ENCODE measurements at regions not wholly inside any gene's neighbourhood (a gene's known extent, or its start where the extent isn't known, plus 50 kb on each side); places are given as distances from the start of the nearest gene placed in this dataset.
"Not testable (repeated sequence)": the region's sequence is repeated elsewhere in the genome, so short reads cannot be mapped to it uniquely, and the experiment has no call there.

GRCh38 chr4:162988530-162988929, 178.2 kb downstream of the NAF1 start:
- TF ChIP-seq POLR2AphosphoS5 (IDR thresholded peaks at IDR 0.05; ENCODE audit: low read depth, low read length) (no peak), SPI1 (IDR thresholded peaks at IDR 0.05; ENCODE audit: low read depth, low read length) (no peak), PAX5 (IDR thresholded peaks at IDR 0.05; ENCODE audit: insufficient read depth, low read length, severe bottlenecking) (no peak), POLR2A (IDR thresholded peaks at IDR 0.05; ENCODE audit: low read depth, low read length) (no peak), POU2F2 (IDR thresholded peaks at IDR 0.05; ENCODE audit: low read depth, low read length) (no peak), TAF1 (IDR thresholded peaks at IDR 0.05; ENCODE audit: low read depth, low read length) (no peak)
- FAIRE-seq (no peak), DNase-seq (ENCODE audit: insufficient read length, low spot score) (no peak)

DNA sequence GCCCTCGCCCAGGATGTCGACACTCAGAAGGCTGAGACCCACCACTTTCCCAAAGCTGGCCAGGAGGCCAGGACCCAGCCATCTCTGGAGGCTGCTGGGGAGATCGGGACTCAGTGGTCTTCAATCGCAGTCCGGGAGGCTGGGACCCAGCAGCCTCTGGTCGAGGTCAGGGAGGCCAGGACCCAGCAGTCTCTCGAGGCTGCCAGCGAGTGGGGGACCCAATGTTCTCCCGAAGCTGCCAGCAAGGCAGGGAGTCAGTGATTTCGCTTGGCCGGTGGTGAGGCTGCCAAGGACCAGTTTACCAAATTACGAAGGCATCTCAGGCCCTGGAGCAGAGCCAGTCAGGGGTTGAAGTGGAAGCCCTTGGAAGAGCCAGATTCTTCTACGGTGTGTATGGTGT, 181.6 kb downstream of the NAF1 start:
- no peak for FAIRE-seq
- TF ChIP-seq SPI1 (IDR thresholded peaks at IDR 0.05; ENCODE audit: low read depth, low read length) (no peak), POLR2A (IDR thresholded peaks at IDR 0.05; ENCODE audit: low read depth, low read length) (no peak), TAF1 (IDR thresholded peaks at IDR 0.05; ENCODE audit: low read depth, low read length) (no peak), POU2F2 (IDR thresholded peaks at IDR 0.05; ENCODE audit: low read depth, low read length) (no peak), PAX5 (IDR thresholded peaks at IDR 0.05; ENCODE audit: insufficient read depth, low read length, severe bottlenecking) (no peak), POLR2AphosphoS5 (IDR thresholded peaks at IDR 0.05; ENCODE audit: low read depth, low read length) (no peak)

DNA sequence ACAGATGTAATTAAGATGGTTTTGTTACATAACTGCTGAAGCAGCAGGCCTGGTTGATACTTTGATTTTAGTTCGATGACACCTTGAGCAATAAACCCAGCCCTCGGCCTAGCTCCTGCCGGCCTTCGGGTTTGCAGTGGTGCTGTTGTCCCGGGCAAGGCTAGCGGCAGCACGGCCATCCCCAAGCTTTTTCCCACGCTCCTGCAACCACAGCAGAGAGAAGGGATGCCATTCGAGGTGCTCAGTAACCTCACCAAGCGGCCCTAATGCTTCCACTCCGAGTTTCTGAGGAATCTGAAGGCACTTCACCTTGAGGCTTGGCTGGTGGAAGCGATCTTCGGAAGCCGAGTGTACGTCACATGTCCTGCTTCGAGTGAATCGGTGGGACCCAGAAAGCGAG, 182.1 kb downstream of the NAF1 start:
- no peak for DNase-seq (ENCODE audit: insufficient read length, low spot score)
- no peak for FAIRE-seq
- TF ChIP-seq SPI1 (IDR thresholded peaks at IDR 0.05; ENCODE audit: low read depth, low read length), result no peak
- no peak for TF ChIP-seq PAX5 (IDR thresholded peaks at IDR 0.05; ENCODE audit: insufficient read depth, low read length, severe bottlenecking)
- TF ChIP-seq POLR2AphosphoS5 (IDR thresholded peaks at IDR 0.05; ENCODE audit: low read depth, low read length), result no peak
- no peak for TF ChIP-seq POLR2A (IDR thresholded peaks at IDR 0.05; ENCODE audit: low read depth, low read length)
- TF ChIP-seq POU2F2 (IDR thresholded peaks at IDR 0.05; ENCODE audit: low read depth, low read length), result no peak
- TF ChIP-seq TAF1 (IDR thresholded peaks at IDR 0.05; ENCODE audit: low read depth, low read length), result no peak

More for the DNA sequence above, 181.6 kb downstream of the NAF1 start:
- DNase-seq (ENCODE audit: insufficient read length, low spot score), result no peak

DNA sequence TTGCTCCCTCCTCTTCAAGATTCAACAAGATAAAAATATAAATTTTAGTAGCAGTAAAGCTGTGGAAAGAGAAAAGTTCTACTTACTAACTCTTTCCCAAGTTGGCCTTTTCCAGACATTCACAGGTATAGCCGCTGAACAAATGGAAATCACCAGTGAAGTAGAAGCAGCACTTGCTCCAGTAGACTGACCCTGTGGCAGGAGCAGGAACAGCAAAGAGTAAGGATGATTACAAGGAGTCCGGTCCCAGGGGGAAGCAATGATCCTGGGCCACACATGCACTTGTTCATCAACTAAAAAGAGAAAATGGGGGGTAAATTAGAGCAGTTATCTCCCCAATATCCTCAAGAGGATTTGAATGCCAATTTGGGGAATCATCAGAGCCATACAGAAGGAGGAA, 184.9 kb downstream of the NAF1 start:
- no peak for DNase-seq (ENCODE audit: insufficient read length, low spot score)
- TF ChIP-seq POLR2A (IDR thresholded peaks at IDR 0.05; ENCODE audit: low read depth, low read length) (no peak), POLR2AphosphoS5 (IDR thresholded peaks at IDR 0.05; ENCODE audit: low read depth, low read length) (no peak), SPI1 (IDR thresholded peaks at IDR 0.05; ENCODE audit: low read depth, low read length) (no peak), POU2F2 (IDR thresholded peaks at IDR 0.05; ENCODE audit: low read depth, low read length) (no peak), PAX5 (IDR thresholded peaks at IDR 0.05; ENCODE audit: insufficient read depth, low read length, severe bottlenecking) (no peak), TAF1 (IDR thresholded peaks at IDR 0.05; ENCODE audit: low read depth, low read length) (no peak)
- no peak for FAIRE-seq

- no peak for TF ChIP-seq PAX5 (IDR thresholded peaks at IDR 0.05; ENCODE audit: insufficient read depth, low read length, severe bottlenecking)
- TF ChIP-seq TAF1 (IDR thresholded peaks at IDR 0.05; ENCODE audit: low read depth, low read length), result no peak
- no peak for TF ChIP-seq POLR2AphosphoS5 (IDR thresholded peaks at IDR 0.05; ENCODE audit: low read depth, low read length)
- no peak for TF ChIP-seq POU2F2 (IDR thresholded peaks at IDR 0.05; ENCODE audit: low read depth, low read length)
- TF ChIP-seq POLR2A (IDR thresholded peaks at IDR 0.05; ENCODE audit: low read depth, low read length), result no peak
- no peak for TF ChIP-seq SPI1 (IDR thresholded peaks at IDR 0.05; ENCODE audit: low read depth, low read length)
- no peak for DNase-seq (ENCODE audit: insufficient read length, low spot score)
- no peak for FAIRE-seq
Measured at GRCh38 chr4:162978398-162978797, 188.3 kb downstream of the NAF1 start.

DNA sequence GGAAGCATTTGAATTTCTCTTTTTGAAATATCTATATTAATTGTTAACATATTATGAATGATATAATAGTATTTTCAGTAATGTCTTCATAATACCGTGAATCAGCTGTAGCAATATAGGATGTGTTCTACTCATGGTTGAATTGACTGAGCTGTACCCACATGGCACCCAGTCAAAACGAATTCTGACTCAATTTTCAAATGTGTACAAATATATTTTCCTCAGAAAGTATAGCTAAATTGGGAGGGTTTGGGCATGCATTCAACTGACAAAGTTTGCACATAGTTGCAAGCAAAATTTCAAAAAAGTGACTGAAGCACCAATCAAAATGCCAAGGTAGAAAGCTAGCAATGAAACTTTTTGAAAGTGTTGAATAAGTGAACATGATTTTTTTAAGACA, 188.9 kb downstream of the NAF1 start:
- no peak for TF ChIP-seq TAF1 (IDR thresholded peaks at IDR 0.05; ENCODE audit: low read depth, low read length)
- TF ChIP-seq SPI1 (IDR thresholded peaks at IDR 0.05; ENCODE audit: low read depth, low read length), result no peak
- TF ChIP-seq PAX5 (IDR thresholded peaks at IDR 0.05; ENCODE audit: insufficient read depth, low read length, severe bottlenecking), result no peak
- FAIRE-seq (no peak), DNase-seq (ENCODE audit: insufficient read length, low spot score) (no peak)

- DNase-seq (ENCODE audit: insufficient read length, low spot score), result no peak
- no peak for FAIRE-seq
- TF ChIP-seq TAF1 (IDR thresholded peaks at IDR 0.05; ENCODE audit: low read depth, low read length) (no peak), POU2F2 (IDR thresholded peaks at IDR 0.05; ENCODE audit: low read depth, low read length) (no peak), POLR2AphosphoS5 (IDR thresholded peaks at IDR 0.05; ENCODE audit: low read depth, low read length) (no peak), PAX5 (IDR thresholded peaks at IDR 0.05; ENCODE audit: insufficient read depth, low read length, severe bottlenecking) (no peak), SPI1 (IDR thresholded peaks at IDR 0.05; ENCODE audit: low read depth, low read length) (no peak), POLR2A (IDR thresholded peaks at IDR 0.05; ENCODE audit: low read depth, low read length) (no peak)
Measured at GRCh38 chr4:162972661-162973330, 193.9 kb downstream of the NAF1 start.

DNA sequence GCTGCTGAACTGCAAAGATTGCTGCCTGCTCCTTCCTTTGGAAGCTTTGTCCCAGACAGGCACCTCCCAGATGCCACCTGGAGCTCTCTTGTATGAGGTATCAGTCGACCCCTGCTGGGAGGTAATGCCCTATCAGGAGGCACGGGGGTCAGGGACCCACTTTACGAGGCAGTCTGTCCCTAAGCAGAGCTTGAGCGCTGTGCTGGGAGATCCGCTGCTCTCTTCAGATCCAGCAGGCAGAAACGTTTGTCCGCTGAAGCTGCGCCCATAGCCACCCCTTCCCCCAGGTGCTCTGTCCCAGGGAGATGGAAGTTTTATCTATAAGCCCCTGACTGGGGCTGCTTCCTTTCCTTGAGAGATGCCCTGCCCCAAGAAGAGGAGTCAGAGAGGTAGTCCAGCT, 197.5 kb downstream of the NAF1 start:
- TF ChIP-seq PAX5 (IDR thresholded peaks at IDR 0.05; ENCODE audit: insufficient read depth, low read length, severe bottlenecking) (no peak), TAF1 (IDR thresholded peaks at IDR 0.05; ENCODE audit: low read depth, low read length) (no peak), POU2F2 (IDR thresholded peaks at IDR 0.05; ENCODE audit: low read depth, low read length) (no peak), SPI1 (IDR thresholded peaks at IDR 0.05; ENCODE audit: low read depth, low read length) (no peak), POLR2AphosphoS5 (IDR thresholded peaks at IDR 0.05; ENCODE audit: low read depth, low read length) (no peak), POLR2A (IDR thresholded peaks at IDR 0.05; ENCODE audit: low read depth, low read length) (no peak)
- FAIRE-seq, result no peak
- no peak for DNase-seq (ENCODE audit: insufficient read length, low spot score)

DNA sequence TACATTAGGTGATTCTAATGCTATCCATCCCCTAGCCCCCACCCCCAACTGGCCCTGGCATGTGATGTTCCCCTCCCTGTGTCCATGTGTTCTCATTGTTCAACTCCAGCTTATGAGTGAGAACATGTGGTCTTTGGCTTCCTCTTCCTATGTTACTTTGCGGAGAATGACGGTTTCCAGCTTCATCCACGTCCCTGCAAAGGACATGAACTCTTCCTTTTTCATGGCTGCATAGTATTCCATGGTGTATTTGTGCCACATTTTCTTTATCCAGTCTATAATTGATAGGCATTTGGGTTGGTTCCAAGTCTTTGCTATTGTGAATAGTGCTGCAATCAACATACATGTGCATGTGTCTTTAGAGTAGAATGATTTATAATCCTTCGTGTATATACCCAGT, 200.7 kb downstream of the NAF1 start:
- not testable (repeated sequence) for DNase-seq (ENCODE audit: insufficient read length, low spot score); FAIRE-seq

GRCh38 chr4:162959046-162959445, 207.6 kb downstream of the NAF1 start:
- no peak for DNase-seq (ENCODE audit: insufficient read length, low spot score)
- no peak for FAIRE-seq
- TF ChIP-seq POLR2AphosphoS5 (IDR thresholded peaks at IDR 0.05; ENCODE audit: low read depth, low read length) (no peak), POLR2A (IDR thresholded peaks at IDR 0.05; ENCODE audit: low read depth, low read length) (no peak), SPI1 (IDR thresholded peaks at IDR 0.05; ENCODE audit: low read depth, low read length) (no peak), PAX5 (IDR thresholded peaks at IDR 0.05; ENCODE audit: insufficient read depth, low read length, severe bottlenecking) (no peak), TAF1 (IDR thresholded peaks at IDR 0.05; ENCODE audit: low read depth, low read length) (no peak), POU2F2 (IDR thresholded peaks at IDR 0.05; ENCODE audit: low read depth, low read length) (no peak)

Data from GM12891 (cell line).